Ectodermal cell (in vitro differentiated cells): ENCODE measurements at regions not wholly inside any gene's neighbourhood (a gene's known extent, or its start where the extent isn't known, plus 50 kb on each side); places are given as distances from the start of the nearest gene placed in this dataset.

ENCODE experiments used
- H3K27ac ChIP-seq: 2 replicates; pipeline ENCODE4 v1.7.0; 2013; ENCODE audit warnings: mild to moderate bottlenecking, low read depth, low read length; ENCODE audit not compliant: insufficient read depth, poor library complexity, severe bottlenecking
- H3K27me3 ChIP-seq: 2 replicates; pipeline ENCODE4 v1.7.0; 2013; ENCODE audit warnings: mild to moderate bottlenecking, low read length; ENCODE audit not compliant: insufficient read depth, control insufficient read depth, poor library complexity, severe bottlenecking
- H3K36me3 ChIP-seq: one replicate; pipeline ENCODE4 v1.7.0; 2013; ENCODE audit warnings: low read length; ENCODE audit not compliant: control insufficient read depth, insufficient read depth
- H3K4me1 ChIP-seq: one replicate; pipeline ENCODE4 v1.7.0; 2013; ENCODE audit warnings: low read length; ENCODE audit not compliant: control insufficient read depth, insufficient read depth
- H3K4me3 ChIP-seq: 2 replicates; pipeline ENCODE4 v1.7.0; 2013; ENCODE audit warnings: low read depth, low read length, control low read depth; ENCODE audit not compliant: insufficient read depth
- H3K9me3 ChIP-seq: 2 replicates; pipeline ENCODE4 v1.7.0; 2013; ENCODE audit warnings: mild to moderate bottlenecking, low read length, moderate library complexity; ENCODE audit not compliant: control insufficient read depth
- WGBS, 2 experiments: methylation state at CpG; one replicate each; pipeline ENCODE4 v1.1.7; 2013; ENCODE audit warnings: missing lambda C conversion rate in 2 of 2; 5-methylcytosine and 5-hydroxymethylcytosine counted together

DNA sequence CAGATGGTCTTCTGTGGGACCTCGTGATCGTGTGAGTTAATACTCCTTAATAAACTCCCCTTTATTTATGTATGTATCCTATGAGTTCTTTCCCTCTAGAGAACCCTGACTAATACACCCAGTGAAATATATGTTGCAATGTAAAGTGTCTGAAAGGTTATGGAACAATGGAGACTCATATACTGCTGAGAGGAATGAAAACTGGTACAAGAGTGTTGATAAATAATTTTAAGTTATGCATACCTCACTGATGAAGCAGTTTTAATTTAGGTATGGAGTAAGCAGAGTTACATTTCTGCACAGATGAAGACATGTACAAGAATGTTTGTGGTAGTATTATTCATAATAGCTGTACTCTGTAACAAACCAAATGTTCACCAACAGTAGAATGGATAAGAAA lies 438.3 kb downstream of the TAF11L14 start:
- Histone ChIP-seq H3K27ac (no peak overlapping the region), H3K4me1 (no peaks in the 10 kb centered on the region), H3K27me3 (no peaks in the 10 kb centered on the region), H3K4me3 (no peak overlapping the region), H3K9me3 (no peaks in the 10 kb centered on the region), H3K36me3 (no peaks in the 10 kb centered on the region)
- 86% methylated on average over 2 of the region's 2 CpGs; no CpG with 5 or more reads in 1 of the 2 experiments for WGBS, 2 experiments

DNA sequence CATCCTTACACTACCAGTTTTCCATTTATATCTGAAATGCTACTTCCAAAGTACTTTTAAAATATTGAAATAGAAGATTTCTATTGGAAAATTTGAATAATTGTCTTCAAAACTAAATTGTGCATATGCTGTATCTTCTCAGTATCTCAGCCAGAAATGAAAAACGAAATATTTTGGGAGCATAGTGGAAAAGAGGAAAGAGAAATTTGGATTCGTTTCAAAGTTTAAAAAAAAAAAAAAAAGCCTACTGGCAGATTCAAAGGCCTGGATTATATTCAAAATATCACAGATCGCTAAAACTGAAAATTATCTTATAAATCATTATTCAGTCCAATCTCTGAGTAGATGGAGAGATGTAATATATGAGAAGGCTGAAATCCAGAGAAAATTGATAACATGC lies 440.7 kb downstream of the TAF11L14 start:
- H3K27ac ChIP-seq, result no peak overlapping the region
- no peaks in the 10 kb centered on the region for H3K4me1 ChIP-seq
- no peaks in the 10 kb centered on the region for H3K27me3 ChIP-seq
- H3K4me3 ChIP-seq, result no peak overlapping the region
- WGBS, 2 experiments, result 79 to 96% methylated on average over 2 of the region's 3 CpGs
- no peaks in the 10 kb centered on the region for H3K9me3 ChIP-seq
- H3K36me3 ChIP-seq, result no peaks in the 10 kb centered on the region

DNA sequence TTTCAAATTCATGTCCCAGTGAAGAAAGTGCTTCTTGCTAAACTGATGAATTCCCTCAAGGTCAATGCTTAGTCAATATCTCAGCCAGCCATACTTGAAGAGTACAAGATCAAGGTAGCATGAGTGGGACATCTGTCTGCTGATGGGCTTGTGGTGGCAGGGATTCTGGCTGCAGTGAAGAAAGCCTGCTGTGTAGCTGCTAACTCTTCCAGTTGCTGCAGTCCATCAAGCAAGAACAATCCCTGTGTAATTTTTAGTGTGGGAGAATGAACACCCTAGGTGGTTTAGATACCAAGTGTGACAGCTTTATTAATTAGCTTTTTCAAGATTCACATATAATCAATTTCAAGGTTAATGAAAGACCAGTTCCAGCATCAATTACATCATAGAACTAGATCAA lies 443.9 kb downstream of the TAF11L14 start:
- Histone ChIP-seq H3K9me3 (no peaks in the 10 kb centered on the region), H3K27me3 (no peaks in the 10 kb centered on the region)

DNA sequence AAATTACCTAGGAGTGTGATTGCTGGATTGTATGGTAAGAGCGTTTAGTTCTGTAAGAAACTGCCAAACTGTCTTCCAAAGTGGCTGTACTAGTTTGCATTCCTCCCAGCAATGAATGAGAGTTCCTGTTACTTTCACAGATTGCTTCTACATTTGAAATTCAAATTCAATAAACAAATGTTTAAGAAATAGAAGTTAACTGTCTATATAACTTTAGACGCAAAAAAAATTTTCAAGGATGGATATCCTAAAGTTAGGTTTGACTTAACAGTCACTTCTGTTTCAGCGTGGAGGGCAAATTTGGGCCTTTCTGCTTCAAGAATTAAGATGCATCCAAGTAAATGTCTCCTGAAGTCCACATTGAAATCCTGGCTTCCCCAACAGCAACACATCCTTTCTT lies 445.6 kb downstream of the TAF11L14 start:
- no peaks in the 10 kb centered on the region for H3K27me3 ChIP-seq
- H3K27ac ChIP-seq, result no peak overlapping the region
- WGBS, 2 experiments, result 85 to 97% methylated on average over 3 of the region's 3 CpGs
- no peaks in the 10 kb centered on the region for H3K36me3 ChIP-seq
- no peaks in the 10 kb centered on the region for H3K4me1 ChIP-seq
- H3K4me3 ChIP-seq, result no peak overlapping the region
- H3K9me3 ChIP-seq, result no peaks in the 10 kb centered on the region

More for the DNA sequence above, 443.9 kb downstream of the TAF11L14 start:
- Histone ChIP-seq H3K27ac (no peak overlapping the region), H3K36me3 (no peaks in the 10 kb centered on the region), H3K4me3 (no peak overlapping the region), H3K4me1 (no peaks in the 10 kb centered on the region)

DNA sequence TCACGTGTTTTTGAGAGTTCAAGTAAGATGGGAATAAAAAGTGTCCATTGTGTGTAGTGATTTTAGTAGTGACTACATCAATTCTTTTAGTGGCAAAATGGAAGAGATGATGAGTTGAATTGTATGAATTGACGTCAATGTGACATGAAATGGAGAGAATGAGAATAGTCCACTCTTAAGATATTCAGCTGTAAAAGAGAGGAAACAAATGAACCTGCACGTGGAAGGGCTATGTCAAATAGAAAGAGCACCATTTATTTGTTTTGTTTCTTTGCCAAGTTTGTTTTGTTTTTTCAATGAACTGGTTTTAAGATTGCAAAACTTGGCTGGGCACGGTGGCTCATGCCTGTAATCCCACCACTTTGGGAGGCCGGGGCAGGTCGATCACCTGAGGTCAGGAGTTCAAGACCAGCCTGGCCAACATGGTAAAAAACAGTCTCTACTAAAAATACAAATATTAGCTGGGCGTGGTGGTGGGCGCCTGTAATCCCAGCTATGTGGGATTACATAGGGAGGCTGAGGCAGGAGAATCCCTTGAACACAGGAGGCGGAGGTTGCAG lies 453.8 kb downstream of the TAF11L14 start:
- Histone ChIP-seq H3K27me3 (no peaks in the 10 kb centered on the region), H3K36me3 (no peaks in the 10 kb centered on the region), H3K4me3 (no peak overlapping the region), H3K9me3 (no peaks in the 10 kb centered on the region), H3K27ac (no peak overlapping the region), H3K4me1 (no peaks in the 10 kb centered on the region)
- WGBS, 2 experiments, result 87 to 89% methylated on average over 9 of the region's 9 CpGs

DNA sequence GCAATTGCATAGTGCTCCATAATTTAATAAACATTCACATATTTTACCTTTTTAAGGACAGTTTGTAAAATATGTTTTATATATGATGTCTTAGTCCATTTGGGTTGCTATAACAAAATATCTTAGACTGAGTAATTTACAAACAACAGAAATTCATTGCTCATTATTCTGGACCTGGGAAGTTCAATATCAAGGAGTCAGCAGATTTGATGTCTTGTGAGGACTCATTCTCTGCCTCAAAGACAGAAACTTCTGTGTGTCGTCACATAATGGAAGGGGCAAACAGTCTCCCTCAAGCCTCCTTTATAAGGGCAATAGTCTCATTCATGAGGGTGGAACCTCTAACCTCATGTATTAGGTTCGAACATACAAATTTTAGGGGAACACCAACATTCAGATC lies 455.9 kb downstream of the TAF11L14 start:
- Histone ChIP-seq H3K4me3 (no peak overlapping the region), H3K36me3 (no peaks in the 10 kb centered on the region)
- WGBS, 2 experiments, result 92% methylated on average over 2 of the region's 2 CpGs; no CpG with 5 or more reads in 1 of the 2 experiments

DNA sequence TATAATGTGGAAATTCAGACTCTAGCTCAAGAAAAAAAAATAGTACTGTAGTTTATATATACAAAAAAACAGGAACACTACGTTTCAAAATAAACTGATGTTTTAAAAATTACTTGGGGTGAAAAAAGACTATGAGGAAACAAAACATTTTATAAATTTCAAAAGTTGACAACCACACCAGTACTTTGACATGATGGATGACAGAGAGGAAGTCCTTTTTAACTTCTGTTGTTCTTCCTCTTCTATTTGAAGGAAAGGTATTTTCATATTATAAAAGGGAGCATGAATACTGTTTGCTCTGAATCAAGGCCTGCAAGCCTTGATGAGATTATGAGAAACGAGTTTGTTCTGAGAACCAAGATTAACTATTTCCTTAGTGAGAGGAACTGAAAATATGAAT lies 456.9 kb downstream of the TAF11L14 start:
- Histone ChIP-seq H3K36me3 (no peaks in the 10 kb centered on the region), H3K9me3 (no peaks in the 10 kb centered on the region), H3K4me3 (no peak overlapping the region), H3K27ac (no peak overlapping the region), H3K4me1 (no peaks in the 10 kb centered on the region), H3K27me3 (no peaks in the 10 kb centered on the region)
- WGBS, 2 experiments, result 80% methylated on average over 1 of the region's 2 CpGs; no CpG with 5 or more reads in 1 of the 2 experiments

More for the DNA sequence above, 455.9 kb downstream of the TAF11L14 start:
- H3K9me3 ChIP-seq, result no peaks in the 10 kb centered on the region
- H3K27ac ChIP-seq, result no peak overlapping the region
- H3K27me3 ChIP-seq, result no peaks in the 10 kb centered on the region
- H3K4me1 ChIP-seq, result no peaks in the 10 kb centered on the region

DNA sequence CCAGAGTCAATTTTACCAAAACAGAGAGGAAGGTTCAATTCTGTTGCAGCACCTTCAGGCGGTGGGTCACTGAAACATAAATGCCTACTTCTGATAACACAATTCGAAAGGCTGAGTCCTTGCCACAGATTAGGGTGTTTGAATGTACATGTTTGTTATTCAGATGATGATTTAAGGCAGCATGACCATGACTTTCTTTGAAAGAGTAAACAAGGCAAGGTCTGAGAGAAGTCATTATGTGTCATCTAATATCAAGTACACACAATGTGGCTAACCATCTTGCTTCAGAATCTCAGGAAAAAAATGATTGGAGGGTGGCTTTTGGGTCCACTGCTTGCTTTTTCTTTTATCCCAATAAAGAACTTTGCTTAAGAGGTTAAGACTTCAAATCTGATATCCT lies 457.5 kb downstream of the TAF11L14 start:
- Histone ChIP-seq H3K9me3 (no peaks in the 10 kb centered on the region), H3K4me3 (no peak overlapping the region), H3K36me3 (no peaks in the 10 kb centered on the region), H3K27ac (no peak overlapping the region), H3K4me1 (no peaks in the 10 kb centered on the region), H3K27me3 (no peaks in the 10 kb centered on the region)
- WGBS, 2 experiments, result 96 to 98% methylated on average over 2 of the region's 2 CpGs

DNA sequence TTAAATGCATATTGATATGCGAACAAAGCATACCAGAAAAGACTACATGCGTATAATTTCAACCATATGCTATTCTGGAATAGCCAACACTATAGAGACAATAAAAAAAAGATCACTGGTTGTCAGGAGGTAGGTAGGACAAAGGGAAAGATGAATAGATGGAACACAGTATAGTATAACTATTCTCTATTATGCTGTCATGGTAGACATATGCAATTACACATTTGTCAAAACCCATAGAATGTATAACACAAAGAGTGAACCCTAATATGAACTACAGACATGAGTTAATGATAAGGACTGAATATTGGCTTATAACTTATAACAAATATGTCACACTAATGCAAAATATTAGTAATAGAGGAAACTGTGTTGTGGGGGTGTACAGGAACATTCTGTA lies 460.8 kb downstream of the TAF11L14 start:
- H3K4me1 ChIP-seq, result no peaks in the 10 kb centered on the region
- H3K27me3 ChIP-seq, result no peaks in the 10 kb centered on the region
- no peak overlapping the region for H3K4me3 ChIP-seq
- H3K27ac ChIP-seq, result no peak overlapping the region
- no peaks in the 10 kb centered on the region for H3K36me3 ChIP-seq
- 94% methylated on average over 2 of the region's 2 CpGs; no CpG with 5 or more reads in 1 of the 2 experiments for WGBS, 2 experiments
- no peaks in the 10 kb centered on the region for H3K9me3 ChIP-seq

DNA sequence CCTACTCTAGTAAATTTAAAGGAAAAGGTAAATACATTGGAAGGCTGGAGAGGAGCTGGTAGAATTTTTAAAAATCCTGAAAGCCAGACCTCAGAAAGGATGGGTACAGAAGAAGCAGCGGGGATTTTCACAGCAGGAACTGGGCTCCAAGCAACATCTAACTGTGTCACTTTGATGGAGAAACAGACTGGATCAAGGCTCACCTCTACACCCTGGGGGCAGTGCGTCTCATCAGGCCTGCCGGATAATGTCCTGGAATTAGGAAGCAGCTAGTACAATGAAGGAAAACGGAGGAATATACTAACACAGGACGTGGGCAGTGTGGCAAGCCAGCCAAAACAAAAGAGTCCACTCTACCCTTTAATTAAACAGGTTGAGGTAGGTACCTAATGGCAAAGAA lies 463.6 kb downstream of the TAF11L14 start:
- no peak overlapping the region for H3K27ac ChIP-seq

DNA sequence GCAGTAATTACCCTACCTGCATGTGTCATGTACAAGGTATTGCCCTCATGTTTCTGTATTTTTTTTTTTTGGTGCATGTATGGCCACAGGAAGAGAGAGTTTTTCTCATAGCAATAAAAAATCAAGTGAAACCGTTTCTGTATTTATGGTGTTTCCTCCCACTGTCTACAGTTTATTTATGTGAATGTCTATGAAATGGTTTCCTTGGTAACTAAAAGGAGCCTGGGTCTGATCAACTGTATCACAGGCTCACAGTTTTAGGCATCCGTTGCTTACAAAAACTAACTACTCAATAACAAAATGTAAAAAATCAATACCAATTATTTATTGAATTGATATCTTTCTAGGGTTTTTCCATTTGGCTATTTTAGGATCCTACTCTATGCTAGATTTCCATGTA lies 464.4 kb downstream of the TAF11L14 start:
- no peaks in the 10 kb centered on the region for H3K9me3 ChIP-seq
- H3K4me3 ChIP-seq, result no peak overlapping the region
- no peaks in the 10 kb centered on the region for H3K36me3 ChIP-seq
- WGBS, 2 experiments, result 92% methylated on average over 2 of the region's 2 CpGs; no CpG with 5 or more reads in 1 of the 2 experiments
- no peak overlapping the region for H3K27ac ChIP-seq
- no peaks in the 10 kb centered on the region for H3K27me3 ChIP-seq
- no peaks in the 10 kb centered on the region for H3K4me1 ChIP-seq

More for the DNA sequence above, 463.6 kb downstream of the TAF11L14 start:
- Histone ChIP-seq H3K36me3 (no peaks in the 10 kb centered on the region), H3K4me3 (no peak overlapping the region), H3K4me1 (no peaks in the 10 kb centered on the region), H3K9me3 (no peaks in the 10 kb centered on the region), H3K27me3 (no peaks in the 10 kb centered on the region)
- 55 to 69% methylated on average over 5 of the region's 5 CpGs for WGBS, 2 experiments
